Activated CD8-positive, alpha-beta memory T cell treated with anti-CD3 and anti-CD28 coated beads, Interleukin-2, amount 10 ng/mL, durations not matched to agents 7 days and 5 days (primary cell): ENCODE measurements at regions not wholly inside any gene's neighbourhood (a gene's known extent, or its start where the extent isn't known, plus 50 kb on each side); places are given as distances from the start of the nearest gene placed in this dataset.
"Not testable (repeated sequence)": the region's sequence is repeated elsewhere in the genome, so short reads cannot be mapped to it uniquely, and the experiment has no call there.

Experiments
- ATAC-seq: fragments of 150-1000 bp; cut with Tn5 transposase; one replicate; pipeline ENCODE4 v1.10.0; 2021; ENCODE audit warnings: moderate library complexity
- CTCF ChIA-PET: fragments of 350-600 bp; sonication (Branson Sonifier 250); formaldehyde crosslinking; loops from one replicate; lab custom pipeline; 2021; ENCODE audit warnings: antibody characterized with exemption; lab: Charles Lee
- DNase-seq: peaks from one replicate; pipeline ENCODE4 v3.0.0-alpha.2; 2020
- H3K27ac Mint-ChIP-seq: one replicate; pipeline ENCODE4 v1.8.0; 2021; ENCODE audit warnings: mild to moderate bottlenecking, mixed read lengths
- H3K27me3 Mint-ChIP-seq: one replicate; pipeline ENCODE4 v1.8.0; 2021; ENCODE audit warnings: mixed read lengths
- H3K36me3 Mint-ChIP-seq: one replicate; pipeline ENCODE4 v1.8.0; 2021; ENCODE audit warnings: mild to moderate bottlenecking, mixed read lengths
- H3K4me1 Mint-ChIP-seq: one replicate; pipeline ENCODE4 v1.8.0; 2021; ENCODE audit warnings: mixed read lengths
- H3K4me3 Mint-ChIP-seq: one replicate; pipeline ENCODE4 v1.8.0; 2021; ENCODE audit warnings: mild to moderate bottlenecking, moderate library complexity, mixed read lengths
- H3K9me3 Mint-ChIP-seq: one replicate; pipeline ENCODE4 v1.8.0; 2022; ENCODE audit warnings: low read depth, mixed read lengths

- H3K27me3 Mint-ChIP-seq, H3K4me3 Mint-ChIP-seq, DNase-seq, H3K36me3 Mint-ChIP-seq, H3K27ac Mint-ChIP-seq, ATAC-seq, H3K4me1 Mint-ChIP-seq, CTCF ChIA-PET: not testable (repeated sequence)
- peaks cover 10% of the 10 kb centered on the region for H3K9me3 Mint-ChIP-seq
Measured at GRCh38 chr4:43212576-43212975, 320.1 kb downstream of the GRXCR1 start.

GRCh38 chr4:43223820-43224219 lies 331.3 kb downstream of the GRXCR1 start:
- Mint-ChIP-seq H3K9me3 (peaks cover 10% of the 10 kb centered on the region), H3K36me3 (no peaks in the 10 kb centered on the region), H3K4me3 (no peak overlapping the region), H3K27ac (no peak overlapping the region), H3K27me3 (no peaks in the 10 kb centered on the region), H3K4me1 (no peaks in the 10 kb centered on the region)
- CTCF ChIA-PET = no interaction called here
- no peak for DNase-seq
- no peak for ATAC-seq

- no peak overlapping the region for H3K4me3 Mint-ChIP-seq
Measured at GRCh38 chr4:43224559-43224958, 332.0 kb downstream of the GRXCR1 start.

GRCh38 chr4:43233321-43233720 lies 340.8 kb downstream of the GRXCR1 start:
- H3K9me3 Mint-ChIP-seq = peaks cover 2% of the 10 kb centered on the region
- no peak for DNase-seq
- no peak for ATAC-seq
- CTCF ChIA-PET = no interaction called here
- no peaks in the 10 kb centered on the region for H3K4me1 Mint-ChIP-seq
- no peak overlapping the region for H3K4me3 Mint-ChIP-seq
- H3K27ac Mint-ChIP-seq = no peak overlapping the region
- H3K36me3 Mint-ChIP-seq = no peaks in the 10 kb centered on the region
- no peaks in the 10 kb centered on the region for H3K27me3 Mint-ChIP-seq

More at GRCh38 chr4:43224559-43224958, 332.0 kb downstream of the GRXCR1 start:
- DNase-seq (no peak), ATAC-seq (no peak)
- H3K27me3 Mint-ChIP-seq = no peaks in the 10 kb centered on the region
- H3K27ac Mint-ChIP-seq = no peak overlapping the region
- CTCF ChIA-PET = no interaction called here
- peaks cover 10% of the 10 kb centered on the region for H3K9me3 Mint-ChIP-seq
- H3K36me3 Mint-ChIP-seq = no peaks in the 10 kb centered on the region
- H3K4me1 Mint-ChIP-seq = no peaks in the 10 kb centered on the region

- no peak overlapping the region for H3K27ac Mint-ChIP-seq
- H3K36me3 Mint-ChIP-seq = no peaks in the 10 kb centered on the region
- ATAC-seq = no peak
- CTCF ChIA-PET = no interaction called here
- DNase-seq = no peak
- no peaks in the 10 kb centered on the region for H3K9me3 Mint-ChIP-seq
- H3K4me3 Mint-ChIP-seq = no peak overlapping the region
- no peaks in the 10 kb centered on the region for H3K4me1 Mint-ChIP-seq
- no peaks in the 10 kb centered on the region for H3K27me3 Mint-ChIP-seq
Measured at GRCh38 chr4:43234626-43235415, 342.3 kb downstream of the GRXCR1 start.

GRCh38 chr4:43238008-43238407 lies 345.5 kb downstream of the GRXCR1 start:
- H3K4me3 Mint-ChIP-seq = no peak overlapping the region
- H3K27ac Mint-ChIP-seq = no peak overlapping the region
- CTCF ChIA-PET = no interaction called here
- no peaks in the 10 kb centered on the region for H3K27me3 Mint-ChIP-seq
- no peak for DNase-seq
- peaks cover 3% of the 10 kb centered on the region for H3K9me3 Mint-ChIP-seq
- no peak for ATAC-seq
- H3K4me1 Mint-ChIP-seq = no peaks in the 10 kb centered on the region
- H3K36me3 Mint-ChIP-seq = no peaks in the 10 kb centered on the region

GRCh38 chr4:43238585-43238984 lies 346.1 kb downstream of the GRXCR1 start:
- no peaks in the 10 kb centered on the region for H3K27me3 Mint-ChIP-seq
- H3K9me3 Mint-ChIP-seq = peaks cover 3% of the 10 kb centered on the region
- H3K27ac Mint-ChIP-seq = no peak overlapping the region
- no peaks in the 10 kb centered on the region for H3K36me3 Mint-ChIP-seq
- H3K4me1 Mint-ChIP-seq = no peaks in the 10 kb centered on the region
- CTCF ChIA-PET = no interaction called here
- H3K4me3 Mint-ChIP-seq = no peak overlapping the region
- DNase-seq = no peak
- no peak for ATAC-seq

- ATAC-seq (no peak), DNase-seq (no peak)
- Mint-ChIP-seq H3K4me1 (no peaks in the 10 kb centered on the region), H3K9me3 (peaks cover 3% of the 10 kb centered on the region), H3K27me3 (no peaks in the 10 kb centered on the region), H3K27ac (no peak overlapping the region), H3K4me3 (no peak overlapping the region), H3K36me3 (no peaks in the 10 kb centered on the region)
- CTCF ChIA-PET = no interaction called here
Measured at GRCh38 chr4:43241104-43241503, 348.6 kb downstream of the GRXCR1 start.

GRCh38 chr4:43242606-43243005 lies 350.1 kb downstream of the GRXCR1 start:
- no peaks in the 10 kb centered on the region for H3K36me3 Mint-ChIP-seq
- ATAC-seq (no peak), DNase-seq (no peak)
- H3K27ac Mint-ChIP-seq = no peak overlapping the region
- no peaks in the 10 kb centered on the region for H3K4me1 Mint-ChIP-seq
- no peak overlapping the region for H3K4me3 Mint-ChIP-seq
- H3K9me3 Mint-ChIP-seq = peaks cover 3% of the 10 kb centered on the region
- no peaks in the 10 kb centered on the region for H3K27me3 Mint-ChIP-seq
- CTCF ChIA-PET = no interaction called here

GRCh38 chr4:43243433-43244116 lies 351.1 kb downstream of the GRXCR1 start:
- Mint-ChIP-seq H3K4me1 (no peaks in the 10 kb centered on the region), H3K27ac (no peak overlapping the region), H3K27me3 (no peaks in the 10 kb centered on the region), H3K4me3 (no peak overlapping the region), H3K9me3 (peaks cover 3% of the 10 kb centered on the region), H3K36me3 (no peaks in the 10 kb centered on the region)
- DNase-seq (no peak), ATAC-seq (no peak)
- CTCF ChIA-PET = no interaction called here

GRCh38 chr4:43244688-43245382 lies 352.3 kb downstream of the GRXCR1 start:
- no peak for ATAC-seq
- no peak overlapping the region for H3K4me3 Mint-ChIP-seq
- H3K9me3 Mint-ChIP-seq = peaks cover 10% of the 10 kb centered on the region
- H3K27me3 Mint-ChIP-seq = no peaks in the 10 kb centered on the region
- no peaks in the 10 kb centered on the region for H3K4me1 Mint-ChIP-seq
- CTCF ChIA-PET = no interaction called here
- no peak for DNase-seq
- no peaks in the 10 kb centered on the region for H3K36me3 Mint-ChIP-seq
- no peak overlapping the region for H3K27ac Mint-ChIP-seq

- H3K27ac Mint-ChIP-seq = no peak overlapping the region
- no peak for ATAC-seq
- no peak for DNase-seq
- CTCF ChIA-PET = no interaction called here
- no peak overlapping the region for H3K4me3 Mint-ChIP-seq
- H3K4me1 Mint-ChIP-seq = no peaks in the 10 kb centered on the region
- H3K27me3 Mint-ChIP-seq = no peaks in the 10 kb centered on the region
- H3K9me3 Mint-ChIP-seq = peaks cover 10% of the 10 kb centered on the region
- H3K36me3 Mint-ChIP-seq = no peaks in the 10 kb centered on the region
Measured at GRCh38 chr4:43251841-43252240, 359.3 kb downstream of the GRXCR1 start.

GRCh38 chr4:43253541-43253940 lies 361.0 kb downstream of the GRXCR1 start:
- CTCF ChIA-PET = no interaction called here
- Mint-ChIP-seq H3K36me3 (no peaks in the 10 kb centered on the region), H3K9me3 (peaks cover 14% of the 10 kb centered on the region), H3K4me1 (no peaks in the 10 kb centered on the region), H3K27ac (no peak overlapping the region), H3K4me3 (no peak overlapping the region), H3K27me3 (no peaks in the 10 kb centered on the region)
- ATAC-seq = no peak
- no peak for DNase-seq

- Mint-ChIP-seq H3K27ac (no peak overlapping the region), H3K4me1 (no peaks in the 10 kb centered on the region), H3K27me3 (no peaks in the 10 kb centered on the region), H3K4me3 (no peak overlapping the region), H3K36me3 (no peaks in the 10 kb centered on the region), H3K9me3 (peaks cover 10% of the 10 kb centered on the region)
- ATAC-seq = no peak
- no peak for DNase-seq
- CTCF ChIA-PET = no interaction called here
Measured at GRCh38 chr4:43264730-43265129, 372.2 kb downstream of the GRXCR1 start.
